NCI-H460 (cell line): ENCODE measurements at regions not wholly inside any gene's neighbourhood (a gene's known extent, or its start where the extent isn't known, plus 50 kb on each side); places are given as distances from the start of the nearest gene placed in this dataset.
"Not testable (repeated sequence)": the region's sequence is repeated elsewhere in the genome, so short reads cannot be mapped to it uniquely, and the experiment has no call there.

Experiments used
- DNase-seq: peaks from one replicate; pipeline ENCODE4 v3.0.0-alpha.2; 2016; ENCODE audit warnings: low read depth; ENCODE audit errors: extremely low read depth

- no peak for DNase-seq
Observed at GRCh38 chr13:86051134-86052103, 252.2 kb upstream of the SLITRK6 start.

GRCh38 chr13:86038490-86038889, 239.3 kb upstream of the SLITRK6 start:
- no peak for DNase-seq

- DNase-seq, result peak; percentile 47
Observed at GRCh38 chr13:86020351-86021002, 221.3 kb upstream of the SLITRK6 start.

GRCh38 chr13:86006317-86006716, 207.1 kb upstream of the SLITRK6 start:
- no peak for DNase-seq

- no peak for DNase-seq
Observed at GRCh38 chr13:86003029-86003428, 203.8 kb upstream of the SLITRK6 start.

- DNase-seq, result no peak
Observed at GRCh38 chr13:86000546-86000945, 201.3 kb upstream of the SLITRK6 start.

- DNase-seq, result no peak
Observed at GRCh38 chr13:85997587-85997986, 198.4 kb upstream of the SLITRK6 start.

- no peak for DNase-seq
Observed at GRCh38 chr13:85995788-85996418, 196.7 kb upstream of the SLITRK6 start.

- no peak for DNase-seq
Observed at GRCh38 chr13:85993567-85993966, 194.3 kb upstream of the SLITRK6 start.

- DNase-seq, result no peak
Observed at GRCh38 chr13:85990397-85990796, 191.2 kb upstream of the SLITRK6 start.

GRCh38 chr13:85985797-85986196, 186.6 kb upstream of the SLITRK6 start:
- no peak for DNase-seq

- no peak for DNase-seq
Observed at GRCh38 chr13:85982102-85982501, 182.9 kb upstream of the SLITRK6 start.

- not testable (repeated sequence) for DNase-seq
Observed at GRCh38 chr13:85980447-85980846, 181.2 kb upstream of the SLITRK6 start.

GRCh38 chr13:85976242-85976641, 177.0 kb upstream of the SLITRK6 start:
- DNase-seq, result no peak

GRCh38 chr13:85974608-85975366, 175.6 kb upstream of the SLITRK6 start:
- DNase-seq, result no peak

GRCh38 chr13:85970727-85971126, 171.5 kb upstream of the SLITRK6 start:
- peak; percentile 11 for DNase-seq

GRCh38 chr13:85969331-85969730, 170.1 kb upstream of the SLITRK6 start:
- DNase-seq, result no peak

GRCh38 chr13:85935868-85936467, 136.7 kb upstream of the SLITRK6 start:
- DNase-seq, result no peak

- no peak for DNase-seq
Observed at GRCh38 chr13:85930108-85930507, 130.9 kb upstream of the SLITRK6 start.

GRCh38 chr13:85910962-85911361, 111.7 kb upstream of the SLITRK6 start:
- DNase-seq, result no peak
